Mesenchymal stem cell (in vitro differentiated cells and primary cell): ENCODE measurements at regions not wholly inside any gene's neighbourhood (a gene's known extent, or its start where the extent isn't known, plus 50 kb on each side); places are given as distances from the start of the nearest gene placed in this dataset.

Experiments used
- DNase-seq: peaks from one replicate; pipeline ENCODE4 v3.0.0-alpha.2; 2013
- H2AFZ ChIP-seq: one replicate; pipeline ENCODE4 v1.6.1; 2013; ENCODE audit warnings: low read depth, mild to moderate bottlenecking, control low read depth, inconsistent platforms, low read length, moderate library complexity
- H2AK5ac ChIP-seq: 2 replicates; pipeline ENCODE4 v1.6.1; 2013; ENCODE audit warnings: low read length, moderate library complexity, mild to moderate bottlenecking, inconsistent platforms; ENCODE audit not compliant: severe bottlenecking
- H2BK120ac ChIP-seq: one replicate; pipeline ENCODE4 v1.6.1; 2013; ENCODE audit warnings: low read depth, mild to moderate bottlenecking, inconsistent platforms, low read length, moderate library complexity
- H2BK12ac ChIP-seq, 2 experiments: one replicate each; pipeline ENCODE4 v1.6.1; 2013; ENCODE audit warnings: inconsistent platforms in 2 of 2, low read length in 2 of 2, mild to moderate bottlenecking in 2 of 2, moderate library complexity in 2 of 2, control low read depth in 1 of 2
- H2BK15ac ChIP-seq: one replicate; pipeline ENCODE4 v1.6.1; 2013; ENCODE audit warnings: mild to moderate bottlenecking, low read depth, inconsistent platforms; ENCODE audit not compliant: poor library complexity, severe bottlenecking
- H2BK5ac ChIP-seq: 2 replicates; pipeline ENCODE4 v1.6.1; 2013; ENCODE audit warnings: low read depth, mild to moderate bottlenecking, low read length, control low read depth, inconsistent platforms; ENCODE audit not compliant: poor library complexity, severe bottlenecking
- H3K14ac ChIP-seq, 2 experiments: one replicate each; pipeline ENCODE4 v1.6.1; 2013; ENCODE audit warnings: inconsistent platforms in 2 of 2, low read length in 2 of 2, control low read depth in 1 of 2, mild to moderate bottlenecking in 1 of 2, moderate library complexity in 1 of 2
- H3K18ac ChIP-seq, 2 experiments: one replicate each; pipeline ENCODE4 v1.6.1; 2013; ENCODE audit warnings: inconsistent platforms in 2 of 2, low read length in 2 of 2, control low read depth in 1 of 2, low read depth in 1 of 2, mild to moderate bottlenecking in 1 of 2
- H3K23ac ChIP-seq, 2 experiments: one replicate each; pipeline ENCODE4 v1.6.1; 2013; ENCODE audit warnings: inconsistent platforms in 2 of 2, low read length in 2 of 2, mild to moderate bottlenecking in 2 of 2, moderate library complexity in 2 of 2, control low read depth in 1 of 2
- H3K27ac ChIP-seq: 2 replicates; pipeline ENCODE4 v1.5.1; 2013; ENCODE audit warnings: mild to moderate bottlenecking, moderate library complexity, low read length, control low read depth, inconsistent platforms; ENCODE audit not compliant: poor library complexity, severe bottlenecking
- H3K27me3 ChIP-seq, 2 experiments: 2 replicates each; pipeline versions ENCODE4 v1.6.1 to v1.7.0; 2013; ENCODE audit warnings: low read length in 2 of 2, mild to moderate bottlenecking in 2 of 2, moderate library complexity in 2 of 2, control low read depth in 1 of 2, inconsistent platforms in 1 of 2; ENCODE audit not compliant: control insufficient read depth in 1 of 2, insufficient read depth in 1 of 2
- H3K36me3 ChIP-seq, 2 experiments: 2 replicates each; pipeline versions ENCODE4 v1.6.1 to v1.7.0; 2013; ENCODE audit warnings: low read length in 2 of 2, control low read depth in 1 of 2, inconsistent platforms in 1 of 2, low read depth in 1 of 2, mild to moderate bottlenecking in 1 of 2; ENCODE audit not compliant: insufficient read depth in 2 of 2, control insufficient read depth in 1 of 2
- H3K4ac ChIP-seq, 2 experiments: one replicate each; pipeline ENCODE4 v1.6.1; 2013; ENCODE audit warnings: inconsistent platforms in 2 of 2, low read length in 2 of 2, mild to moderate bottlenecking in 2 of 2, moderate library complexity in 2 of 2, control low read depth in 1 of 2, low read depth in 1 of 2
- H3K4me1 ChIP-seq: 2 replicates; pipeline ENCODE4 v1.6.1; 2013; ENCODE audit warnings: low read depth, low read length, control low read depth; ENCODE audit not compliant: control insufficient read depth, insufficient read depth
- H3K4me2 ChIP-seq: 2 replicates; pipeline ENCODE4 v1.6.1; 2013; ENCODE audit warnings: low read length, mild to moderate bottlenecking, inconsistent platforms; ENCODE audit not compliant: poor library complexity, severe bottlenecking
- H3K4me3 ChIP-seq, 2 experiments: 2 replicates each; pipeline versions ENCODE4 v1.5.1 to v1.7.0; 2013; ENCODE audit warnings: low read length in 2 of 2, mild to moderate bottlenecking in 2 of 2, control low read depth in 1 of 2, low read depth in 1 of 2; ENCODE audit not compliant: insufficient read depth in 1 of 2
- H3K79me1 ChIP-seq: replicated peaks from 2 replicates; pipeline ENCODE4 v1.6.1; 2013; ENCODE audit warnings: mild to moderate bottlenecking, control low read depth, low read length, inconsistent platforms; ENCODE audit not compliant: poor library complexity, severe bottlenecking
- H3K9ac ChIP-seq: 2 replicates; pipeline ENCODE4 v1.7.0; 2013; ENCODE audit warnings: mild to moderate bottlenecking, low read length, moderate library complexity
- H3K9me3 ChIP-seq: 2 replicates; pipeline ENCODE4 v1.7.0; 2013; ENCODE audit warnings: mild to moderate bottlenecking, low read length; ENCODE audit not compliant: control insufficient read depth
- H4K8ac ChIP-seq: one replicate; pipeline ENCODE4 v1.6.1; 2013; ENCODE audit warnings: inconsistent platforms, mild to moderate bottlenecking, low read length, moderate library complexity
- H4K91ac ChIP-seq: one replicate; pipeline ENCODE4 v1.6.1; 2013; ENCODE audit warnings: mild to moderate bottlenecking, low read length, inconsistent platforms
- WGBS: methylation state at CpG from one replicate; pipeline ENCODE4 v1.1.7; 2013; ENCODE audit warnings: mixed read lengths; 5-methylcytosine and 5-hydroxymethylcytosine counted together

DNA sequence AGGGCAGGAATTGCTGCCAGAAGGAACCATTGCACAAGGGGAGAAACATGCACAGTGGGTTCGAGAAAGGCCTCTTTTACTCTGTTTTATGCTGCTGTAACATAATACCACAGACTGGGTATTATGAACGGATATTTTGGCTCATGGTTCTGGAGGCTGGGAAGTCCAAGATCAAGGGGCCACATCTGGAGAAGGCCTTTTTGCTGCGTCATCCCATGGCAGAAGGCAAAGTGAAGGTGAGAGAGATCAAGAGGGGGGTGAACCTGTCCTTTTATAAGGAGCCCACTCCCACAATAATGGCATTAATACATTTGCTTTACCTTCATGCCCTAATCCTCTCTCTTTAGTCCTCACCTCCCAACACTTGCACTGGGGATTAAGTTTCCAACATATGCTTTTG lies 136.9 kb upstream of the ALDH1B1 start:
- Histone ChIP-seq H4K8ac (no peak overlapping the region), H3K4ac (no peak overlapping the region), H2AK5ac (no peak overlapping the region), H3K36me3 (no peaks in the 10 kb centered on the region), H3K9me3 (no peaks in the 10 kb centered on the region), H3K9ac (no peak overlapping the region), H3K4me1 (peaks cover 2% of the 10 kb centered on the region), H3K4me2 (no peak overlapping the region), H3K79me1 (no peaks in the 10 kb centered on the region), H2BK15ac (no peak overlapping the region), H2BK120ac (no peak overlapping the region), H3K27me3 (peaks cover 0 to 13% of the 10 kb centered on the region in 2 experiments), H3K27ac (no peak overlapping the region), H3K18ac (no peak overlapping the region), H2AFZ (no peak overlapping the region), H3K4me3 (no peak overlapping the region), H2BK12ac (no peak overlapping the region), H2BK5ac (no peak overlapping the region), H3K23ac (no peak overlapping the region), H4K91ac (no peak overlapping the region), H3K14ac (no peak overlapping the region)
- DNase-seq: no peak
- 91% methylated on average over 2 of the region's 3 CpGs for WGBS

DNA sequence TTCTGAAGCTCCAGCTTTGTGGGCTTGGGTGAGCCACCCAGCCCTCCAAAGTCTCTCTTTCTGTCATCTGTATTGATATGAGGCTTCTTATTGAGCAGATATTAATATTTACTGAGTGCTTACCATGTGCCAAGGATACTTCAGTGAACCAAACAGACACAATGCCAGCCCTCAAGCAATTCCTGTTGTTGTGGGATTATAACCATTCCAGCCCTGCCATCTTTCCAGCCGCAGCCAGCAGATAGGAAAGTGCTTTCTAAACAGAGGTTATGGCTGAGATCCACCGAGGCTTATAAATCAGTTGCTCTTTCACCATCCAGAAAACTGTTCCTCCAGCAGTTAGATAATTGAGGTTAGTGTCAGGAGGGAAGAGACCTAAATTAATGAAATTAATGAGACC lies 137.7 kb upstream of the ALDH1B1 start:
- WGBS: 80% methylated on average over 1 of the region's 2 CpGs

DNA sequence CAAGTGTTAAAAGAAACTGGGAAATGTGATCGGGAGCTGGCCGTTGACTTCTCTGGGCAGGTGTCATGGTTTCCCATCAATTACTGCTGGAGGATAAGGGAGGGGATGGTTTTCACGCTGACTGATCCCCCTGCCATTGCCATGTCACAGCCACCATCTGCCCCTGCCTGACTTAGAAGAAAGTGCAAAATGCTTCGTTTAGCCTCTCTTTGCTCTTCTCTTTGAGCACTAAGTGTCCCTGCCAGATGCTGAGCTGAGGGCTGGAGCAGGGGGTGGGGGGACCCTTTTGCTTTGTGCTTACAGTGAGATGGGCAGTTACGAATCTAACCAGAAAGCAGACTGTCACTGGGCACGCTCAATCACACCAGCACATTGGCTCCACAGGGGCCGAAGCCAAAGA lies 138.4 kb upstream of the ALDH1B1 start:
- Histone ChIP-seq H3K18ac (no peak overlapping the region), H3K4me1 (peaks cover 2% of the 10 kb centered on the region), H3K4me2 (no peak overlapping the region), H2AK5ac (no peak overlapping the region), H4K91ac (no peak overlapping the region), H4K8ac (no peak overlapping the region), H3K23ac (no peak overlapping the region), H3K9ac (no peak overlapping the region), H2BK15ac (no peak overlapping the region), H3K27me3 (peaks cover 5 to 19% of the 10 kb centered on the region in 2 experiments), H3K14ac (no peak overlapping the region), H3K4me3 (no peak overlapping the region), H3K4ac (no peak overlapping the region), H3K36me3 (no peaks in the 10 kb centered on the region), H2BK12ac (no peak overlapping the region), H3K9me3 (no peaks in the 10 kb centered on the region), H2BK5ac (no peak overlapping the region), H2BK120ac (no peak overlapping the region), H3K79me1 (no peaks in the 10 kb centered on the region), H2AFZ (no peak overlapping the region), H3K27ac (no peak overlapping the region)
- whole genome bisulfite sequencing: 80% methylated on average over 7 of the region's 7 CpGs
- no peak for DNase-seq

More for the DNA sequence above, 137.7 kb upstream of the ALDH1B1 start:
- Histone ChIP-seq H2BK12ac (no peak overlapping the region), H3K4me1 (peaks cover 2% of the 10 kb centered on the region), H3K36me3 (no peaks in the 10 kb centered on the region), H3K4me3 (no peak overlapping the region), H2BK5ac (no peak overlapping the region), H4K8ac (no peak overlapping the region), H3K27me3 (peaks cover 5 to 19% of the 10 kb centered on the region in 2 experiments), H3K79me1 (no peaks in the 10 kb centered on the region), H3K27ac (no peak overlapping the region), H2BK120ac (no peak overlapping the region), H2AFZ (no peak overlapping the region), H3K14ac (no peak overlapping the region), H2BK15ac (no peak overlapping the region), H3K4me2 (no peak overlapping the region), H3K9ac (no peak overlapping the region), H4K91ac (no peak overlapping the region), H2AK5ac (no peak overlapping the region), H3K23ac (no peak overlapping the region), H3K9me3 (no peaks in the 10 kb centered on the region), H3K4ac (no peak overlapping the region), H3K18ac (no peak overlapping the region)
- no peak for DNase-seq

DNA sequence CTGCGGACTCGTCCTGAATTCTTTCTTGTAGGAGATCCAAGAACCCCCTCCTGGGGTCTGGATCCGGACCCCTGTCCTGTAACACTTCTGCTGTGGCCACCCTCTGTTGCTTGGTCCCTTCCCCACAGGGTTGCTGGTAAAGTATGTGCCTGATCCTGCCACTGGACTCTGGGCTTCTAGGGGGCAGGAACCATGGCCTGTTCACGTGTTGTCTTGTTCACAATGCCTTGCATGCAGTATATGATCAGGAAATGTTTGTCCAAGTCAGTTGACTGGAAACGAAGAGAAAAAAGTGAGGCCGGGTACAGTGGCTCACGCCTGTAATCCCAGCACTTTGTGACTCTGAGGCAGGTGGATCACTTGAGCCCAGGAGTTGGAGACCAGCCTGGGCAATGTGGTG lies 139.3 kb upstream of the ALDH1B1 start:
- Histone ChIP-seq H3K79me1 (no peaks in the 10 kb centered on the region), H3K9ac (no peak overlapping the region), H3K4me3 (no peak overlapping the region), H4K8ac (no peak overlapping the region), H3K9me3 (no peaks in the 10 kb centered on the region), H2BK5ac (no peak overlapping the region), H2BK120ac (no peak overlapping the region), H3K23ac (no peak overlapping the region), H3K4ac (no peak overlapping the region), H3K36me3 (no peaks in the 10 kb centered on the region), H3K4me1 (peaks cover 2% of the 10 kb centered on the region), H2AK5ac (no peak overlapping the region), H3K18ac (no peak overlapping the region), H2BK12ac (no peak overlapping the region), H3K27ac (no peak overlapping the region), H3K4me2 (no peak overlapping the region), H2AFZ (no peak overlapping the region), H3K14ac (no peak overlapping the region), H2BK15ac (no peak overlapping the region), H4K91ac (no peak overlapping the region), H3K27me3 (peaks cover 5 to 19% of the 10 kb centered on the region in 2 experiments)
- no peak for DNase-seq
- 92% methylated on average over 7 of the region's 7 CpGs for WGBS
